Motor neuron (in vitro differentiated cells): ENCODE measurements at regions not wholly inside any gene's neighbourhood (a gene's known extent, or its start where the extent isn't known, plus 50 kb on each side); places are given as distances from the start of the nearest gene placed in this dataset.
"Not testable (repeated sequence)": the region's sequence is repeated elsewhere in the genome, so short reads cannot be mapped to it uniquely, and the experiment has no call there.

ENCODE experiments used
- ATAC-seq, 8 experiments: fragments of 200-7000 bp; cut with Tn5 transposase; replicated peaks in 6 of 8; 2 replicates each; pipeline ENCODE4 v1.8.0; 2021; ENCODE audit warnings: mild to moderate bottlenecking in 8 of 8, moderate library complexity in 8 of 8
- H3K27ac ChIP-seq, 2 donors: fragments of 250-450 bp; sonication (Bioruptor Pico); 2 replicates each; pipeline ENCODE4 v1.9.0; 2021; ENCODE audit warnings: antibody characterized with exemption in 2 of 2, mild to moderate bottlenecking in 2 of 2, moderate library complexity in 1 of 2
- H3K4me1 ChIP-seq, 2 donors: fragments of 250-450 bp; sonication (Bioruptor Pico); replicated peaks in 1 of 2; 2 replicates each; pipeline ENCODE4 v1.6.1; 2021; ENCODE audit warnings: antibody characterized with exemption in 2 of 2, mild to moderate bottlenecking in 2 of 2, moderate library complexity in 1 of 2
- H3K4me3 ChIP-seq, 5 donors: fragments of 250-450 bp; sonication (Bioruptor Pico); 2 replicates each; pipeline ENCODE4 v1.9.0; 2021; ENCODE audit warnings: antibody characterized with exemption in 5 of 5, mild to moderate bottlenecking in 5 of 5, moderate library complexity in 4 of 5
- whole genome bisulfite sequencing, 10 experiments: fragments of 450-650 bp; shearing (Covaris generic); methylation state at CpG; one replicate each; pipeline ENCODE4 v1.0.0; 2022; 5-methylcytosine and 5-hydroxymethylcytosine counted together
- in situ Hi-C, 9 experiments: fragments of 400-800 bp; cut with MboI; loops; one replicate each; pipeline ENCODE4 v1.15.0; 2021; ENCODE audit warnings: low sequenced_read_pairs in 9 of 9, low pct_unique_long_range_greater_than_20kb in 2 of 9; ENCODE audit not compliant: unreplicated experiment in 9 of 9

DNA sequence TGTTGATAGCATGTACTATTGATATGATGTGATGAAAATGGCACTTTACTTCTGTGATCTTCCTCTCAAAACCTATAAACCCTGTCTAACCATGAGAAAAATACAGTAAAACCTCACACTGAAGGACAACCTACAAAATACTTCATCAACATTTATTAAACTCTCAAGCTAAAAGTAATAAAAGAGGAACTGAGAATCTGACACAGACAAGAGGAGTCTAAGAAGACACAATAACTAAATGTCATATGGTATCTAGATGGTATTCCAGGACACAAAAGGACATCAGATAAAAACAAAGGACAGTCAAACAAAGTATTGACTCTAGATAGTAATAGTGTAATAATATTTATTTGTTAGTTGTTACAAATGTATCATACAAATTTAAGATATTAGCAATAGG, 655.3 kb downstream of the SH3BGRL start:
- ATAC-seq, result no peak
- in situ Hi-C loops, result no loop called here
- Histone ChIP-seq H3K4me3 (no peak overlapping the region), H3K4me1 (no peaks in the 10 kb centered on the region), H3K27ac (no peak overlapping the region)

DNA sequence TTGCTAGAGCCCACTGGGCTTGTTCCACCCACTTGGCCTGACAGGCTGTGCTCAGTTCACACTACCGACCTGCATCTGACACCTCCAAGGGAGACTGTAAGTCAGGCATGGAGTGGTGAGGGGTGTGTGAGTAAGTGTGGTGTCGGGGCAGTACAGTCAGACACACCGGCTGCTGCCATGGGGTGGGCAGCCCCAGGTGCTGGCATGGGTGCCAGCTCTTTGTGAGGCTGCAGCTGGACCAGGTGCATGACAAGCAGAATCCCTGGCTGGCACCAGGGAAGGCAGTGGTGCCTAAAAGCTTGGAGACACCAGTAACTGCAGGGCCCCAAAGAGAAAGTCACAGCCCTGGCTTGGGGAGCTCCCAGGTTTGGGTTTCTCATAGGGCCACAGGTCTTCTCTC, 665.0 kb downstream of the SH3BGRL start:
- H3K27ac ChIP-seq, result no peak overlapping the region
- ATAC-seq, result no peak
- H3K4me1 ChIP-seq, result no peaks in the 10 kb centered on the region
- 33% methylated on average over 1 of the region's 3 CpGs; no CpG with 5 or more reads in 9 of the 10 experiments for WGBS, 10 experiments
- in situ Hi-C loops, result no loop called here
- no peak overlapping the region for H3K4me3 ChIP-seq

DNA sequence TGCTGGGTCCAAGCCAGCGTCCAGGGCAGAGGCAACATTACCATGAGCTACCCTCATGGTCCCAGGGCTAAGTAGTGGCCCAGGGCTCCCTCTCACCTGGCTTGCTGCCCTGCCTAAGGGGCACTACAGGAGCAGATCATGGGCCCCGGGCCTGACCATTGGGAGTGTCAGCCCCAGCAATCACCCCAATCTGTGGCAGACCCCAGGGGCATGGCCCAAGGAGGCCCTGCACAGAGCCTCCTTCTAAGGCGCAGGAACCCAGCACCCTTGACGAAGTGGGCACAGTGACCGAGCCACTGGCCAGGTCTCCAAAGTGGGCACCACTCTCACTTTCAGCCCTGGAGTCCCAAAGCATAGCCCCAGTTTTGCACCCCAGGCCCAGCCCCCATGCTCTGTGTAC, 667.1 kb downstream of the SH3BGRL start:
- in situ Hi-C loops, result no loop called here
- Histone ChIP-seq H3K4me1 (no peaks in the 10 kb centered on the region), H3K4me3 (no peak overlapping the region), H3K27ac (no peak overlapping the region)
- ATAC-seq, result no peak
- WGBS, 10 experiments, result no CpG with 5 or more reads among the region's 5 CpGs

DNA sequence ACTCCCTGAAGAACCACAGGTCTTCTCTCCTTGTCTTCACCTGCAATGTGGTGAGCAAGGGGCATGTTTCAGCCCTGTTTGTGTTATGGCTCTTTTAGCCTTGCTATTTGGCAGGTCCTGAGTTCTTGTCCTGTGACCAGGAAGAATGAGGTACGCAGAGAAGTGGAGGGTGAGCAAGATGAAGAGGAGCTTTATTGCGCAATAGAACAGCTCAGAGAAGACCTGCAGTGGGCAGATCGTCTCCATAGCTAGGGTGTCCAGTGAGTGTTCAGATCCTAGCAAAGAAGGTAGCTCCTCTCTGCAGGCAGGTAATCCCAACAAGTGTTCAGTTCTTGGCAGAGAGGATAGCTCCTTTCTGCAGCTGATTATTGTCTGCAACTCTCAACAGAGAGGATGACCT, 672.9 kb downstream of the SH3BGRL start:
- Histone ChIP-seq H3K4me1 (no peaks in the 10 kb centered on the region), H3K27ac (no peak overlapping the region), H3K4me3 (no peak overlapping the region)
- in situ Hi-C loops, result no loop called here
- no peak for ATAC-seq
- 0 to 47% (median 38%) methylated on average over 1 to 3 of the region's 3 CpGs; no CpG with 5 or more reads in 7 of the 10 experiments for WGBS, 10 experiments

DNA sequence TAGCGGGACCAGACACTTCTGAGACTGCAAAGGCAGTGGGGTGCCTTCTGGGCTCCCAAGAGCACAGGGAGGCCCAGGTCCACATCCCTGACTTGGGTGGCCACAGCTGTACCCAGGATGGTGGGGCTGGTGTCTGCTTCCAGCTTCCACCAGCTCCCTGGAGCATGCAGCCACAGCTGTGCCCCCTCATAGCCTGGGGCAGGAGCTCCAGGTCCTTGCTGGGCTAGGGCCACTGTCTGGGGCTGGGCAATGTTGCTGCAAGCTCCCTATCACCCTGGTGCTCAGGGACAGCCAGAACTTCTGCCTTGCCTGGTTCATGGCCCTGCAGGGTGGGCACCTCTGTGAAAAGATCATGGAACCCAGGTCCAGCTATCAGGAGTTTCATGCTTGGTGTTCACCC, 673.9 kb downstream of the SH3BGRL start:
- ATAC-seq, result no peak
- H3K4me1 ChIP-seq, result no peaks in the 10 kb centered on the region
- 60% methylated on average over 1 of the region's 1 CpG; no CpG with 5 or more reads in 9 of the 10 experiments for WGBS, 10 experiments
- H3K27ac ChIP-seq, result no peak overlapping the region
- H3K4me3 ChIP-seq, result no peak overlapping the region
- in situ Hi-C loops, result no loop called here

DNA sequence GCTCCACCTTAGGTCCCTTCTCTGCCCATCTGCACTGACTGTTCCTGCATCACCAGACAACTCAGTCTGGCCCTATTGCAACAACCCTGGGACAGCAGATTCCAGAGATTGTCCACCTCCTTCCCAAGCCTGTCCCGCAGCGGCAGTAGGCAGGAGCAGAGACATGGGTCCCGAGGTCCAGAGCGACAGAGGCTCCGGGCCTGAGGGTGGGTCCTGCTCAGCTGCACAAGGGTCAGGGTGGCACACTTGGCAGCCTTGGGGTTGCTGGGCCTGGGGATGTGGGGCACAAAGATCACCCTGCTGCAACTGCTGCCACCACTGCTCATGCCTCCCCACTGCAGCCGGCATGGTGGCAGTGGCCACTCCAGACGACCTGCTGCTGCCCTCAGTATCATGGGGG, 674.5 kb downstream of the SH3BGRL start:
- 80% methylated on average over 3 of the region's 7 CpGs; no CpG with 5 or more reads in 9 of the 10 experiments for WGBS, 10 experiments

DNA sequence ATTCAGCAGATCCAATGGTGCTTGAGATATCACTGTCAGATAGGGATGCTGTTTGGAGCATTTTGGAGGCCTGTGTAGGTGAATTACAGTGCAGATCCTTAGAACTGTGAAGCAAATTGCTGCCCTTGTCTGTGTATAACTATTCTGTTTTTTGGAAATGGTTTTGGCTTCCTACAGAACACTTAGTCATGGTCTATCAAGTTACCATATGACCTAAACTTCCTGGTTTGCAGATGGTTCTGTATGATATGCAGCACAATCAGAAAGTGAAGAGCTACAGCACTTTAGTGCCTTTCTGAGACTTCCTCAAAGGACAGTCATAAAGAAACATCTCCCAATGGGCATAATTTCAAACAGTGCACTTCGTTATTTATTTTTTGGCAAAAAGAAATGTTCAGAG, 688.6 kb downstream of the SH3BGRL start:
- no peaks in the 10 kb centered on the region for H3K4me1 ChIP-seq
- ATAC-seq, result no peak
- WGBS, 10 experiments, result 0 to 25% (median 0%) methylated on average over 1 of the region's 1 CpG; no CpG with 5 or more reads in 7 of the 10 experiments
- H3K27ac ChIP-seq, result no peak overlapping the region
- no peak overlapping the region for H3K4me3 ChIP-seq
- in situ Hi-C loops, result no loop called here

More for the DNA sequence above, 674.5 kb downstream of the SH3BGRL start:
- ATAC-seq, result no peak
- H3K4me1 ChIP-seq, result no peaks in the 10 kb centered on the region
- no peak overlapping the region for H3K27ac ChIP-seq
- in situ Hi-C loops, result no loop called here
- no peak overlapping the region for H3K4me3 ChIP-seq

DNA sequence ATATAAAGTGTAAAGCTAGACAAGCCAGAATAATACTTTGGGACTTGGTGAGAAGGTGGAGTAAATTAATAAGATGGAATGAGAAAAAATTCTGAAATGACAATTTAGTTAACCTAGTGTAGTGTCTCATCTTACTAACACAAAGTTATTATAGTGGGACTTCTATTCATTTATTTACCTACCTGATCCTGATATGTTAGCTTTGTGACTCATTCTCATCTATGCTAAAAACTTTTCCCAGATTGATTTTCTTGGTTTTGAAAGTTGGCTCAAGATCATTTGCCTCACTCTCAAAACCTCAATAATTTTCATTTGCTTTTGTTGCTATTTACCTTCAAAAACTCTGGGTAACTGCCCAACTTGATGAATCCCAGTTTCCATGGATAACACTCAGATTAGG, 698.6 kb downstream of the SH3BGRL start:
- H3K27ac ChIP-seq, result no peak overlapping the region
- H3K4me3 ChIP-seq, result no peak overlapping the region
- in situ Hi-C loops, result no loop called here
- H3K4me1 ChIP-seq, result no peaks in the 10 kb centered on the region
- ATAC-seq, result no peak

DNA sequence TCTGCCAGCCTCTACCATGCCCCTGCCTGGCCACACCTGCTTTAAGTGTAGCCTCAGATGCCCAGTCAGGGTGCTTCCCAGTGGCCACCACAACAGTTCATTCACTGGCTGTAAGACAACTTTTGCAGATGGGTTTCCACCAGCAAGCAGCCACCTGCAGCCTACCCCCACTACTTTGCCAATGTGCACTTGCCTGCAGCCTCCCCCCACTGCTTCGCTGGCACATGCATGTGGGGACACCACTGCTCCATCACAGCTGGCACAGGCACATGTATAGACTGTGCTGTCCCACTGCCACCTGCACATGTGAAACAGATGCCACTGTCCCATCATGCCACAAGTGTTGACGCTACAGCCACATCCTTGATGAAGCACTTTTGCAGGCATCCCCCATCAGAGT, 723.9 kb downstream of the SH3BGRL start:
- no peak for ATAC-seq
- in situ Hi-C loops, result no loop called here
- no peak overlapping the region for H3K4me3 ChIP-seq
- H3K4me1 ChIP-seq, result no peaks in the 10 kb centered on the region
- 0 to 71% (median 60%) methylated on average over 1 of the region's 2 CpGs; no CpG with 5 or more reads in 7 of the 10 experiments for WGBS, 10 experiments
- H3K27ac ChIP-seq, result no peak overlapping the region

DNA sequence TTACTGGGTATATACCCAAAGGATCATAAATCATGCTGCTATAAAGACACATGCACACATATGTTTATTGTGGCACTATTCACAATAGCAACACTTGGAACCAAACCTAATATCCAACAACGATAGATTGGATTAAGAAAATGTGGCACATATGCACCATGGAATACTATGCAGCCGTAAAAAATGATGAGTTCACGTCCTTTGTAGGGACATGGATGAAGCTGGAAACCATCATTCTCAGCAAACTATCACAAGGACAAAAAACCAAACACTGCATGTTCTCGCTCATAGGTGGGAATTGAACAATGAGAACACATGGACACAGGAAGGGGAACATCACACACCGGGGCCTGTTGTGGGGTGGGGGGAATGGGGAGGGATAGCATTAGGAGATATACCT, 744.0 kb downstream of the SH3BGRL start:
- WGBS, 10 experiments, result no CpG with 5 or more reads among the region's 5 CpGs
- H3K27ac ChIP-seq, H3K4me3 ChIP-seq, ATAC-seq, in situ Hi-C loops, H3K4me1 ChIP-seq: not testable (repeated sequence)

DNA sequence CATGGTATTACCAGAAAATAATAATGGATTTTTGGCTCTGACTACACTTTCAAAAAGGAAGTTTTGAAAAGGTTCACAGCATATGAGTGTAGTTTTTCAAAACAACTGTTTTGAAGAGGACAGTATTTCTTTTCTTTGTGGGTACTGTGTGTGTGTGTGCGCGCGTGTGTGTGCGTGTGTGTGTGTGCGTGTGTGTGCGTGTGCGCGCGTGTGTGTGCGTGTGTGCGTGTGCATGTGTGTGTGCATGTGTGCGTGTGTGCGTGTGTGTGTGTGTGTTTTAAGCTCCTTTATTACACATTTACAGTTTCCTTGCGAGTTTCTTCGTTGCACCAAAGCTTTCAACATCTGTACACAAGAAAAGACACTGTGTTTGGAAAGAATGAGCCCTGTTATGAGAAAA, 755.4 kb downstream of the SH3BGRL start:
- Histone ChIP-seq H3K4me3 (no peak overlapping the region), H3K27ac (no peak overlapping the region), H3K4me1 (peaks cover 0 to 6% of the 10 kb centered on the region in 2 donors)
- in situ Hi-C loops, result no loop called here
- ATAC-seq, result no peak
- 0 to 93% (median 77%) methylated on average over 1 to 14 of the region's 15 CpGs; no CpG with 5 or more reads in 5 of the 10 experiments for WGBS, 10 experiments

DNA sequence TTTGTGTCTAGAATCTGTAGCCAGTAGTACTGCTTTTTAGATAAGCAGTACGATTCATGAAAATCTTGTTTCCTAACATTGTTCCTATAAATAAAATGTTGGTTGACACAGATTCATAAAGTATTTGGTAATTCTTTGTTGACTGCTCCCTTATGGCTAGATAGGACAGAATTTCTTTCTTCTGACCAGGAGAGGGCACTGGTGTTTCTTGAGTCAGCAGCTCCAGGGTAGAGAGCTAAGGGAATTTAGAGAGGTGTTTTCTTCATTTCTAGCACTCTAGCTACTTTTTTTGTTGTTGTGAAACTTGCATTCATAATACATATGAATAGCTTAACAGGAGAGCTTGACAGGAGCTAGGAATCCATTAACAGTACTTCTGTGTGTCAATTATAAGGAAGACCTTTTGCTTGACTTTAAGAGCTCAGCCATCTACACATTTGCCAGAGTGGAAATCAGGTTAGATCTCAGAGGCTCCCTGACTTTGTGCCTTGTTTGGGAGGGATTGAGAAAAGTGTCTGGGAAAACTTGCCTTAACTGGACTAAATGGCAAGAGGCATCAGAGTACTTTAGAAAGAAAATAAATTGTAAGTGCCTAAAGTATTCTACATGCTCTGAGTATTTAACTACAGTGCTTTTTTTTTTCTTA, 756.1 kb downstream of the SH3BGRL start:
- Histone ChIP-seq H3K4me1 (peaks cover 0 to 6% of the 10 kb centered on the region in 2 donors), H3K27ac (no peak overlapping the region), H3K4me3 (no peak overlapping the region)
- whole genome bisulfite sequencing, 10 experiments, result 0 to 40% (median 0%) methylated on average over 1 of the region's 1 CpG; no CpG with 5 or more reads in 5 of the 10 experiments
- peak in 7 of 8 experiments; percentile 42 to 73 (median 54) for ATAC-seq
- in situ Hi-C loops, result no loop called here

DNA sequence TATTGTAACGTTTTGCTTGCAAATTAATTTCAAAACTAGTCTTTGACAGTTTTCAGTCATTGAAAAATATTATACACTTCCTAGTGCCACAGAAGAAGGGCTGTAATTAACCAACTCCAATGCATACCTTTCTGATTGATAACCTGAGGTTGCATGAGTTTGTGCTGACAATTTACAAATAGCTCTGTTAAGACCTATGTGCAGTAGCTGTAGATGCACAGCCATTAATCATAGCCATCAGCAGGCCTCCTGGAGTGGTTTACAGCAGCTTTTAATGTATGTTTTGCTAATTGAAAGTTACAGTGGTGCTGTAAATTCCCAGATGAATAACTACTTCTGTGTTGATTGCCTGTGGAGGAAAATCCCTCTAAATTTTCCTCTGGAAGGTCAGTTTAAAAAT, 758.1 kb downstream of the SH3BGRL start:
- peak in 4 of 8 experiments; percentile 50 to 80 (median 75) for ATAC-seq
- Histone ChIP-seq H3K27ac (no peak overlapping the region), H3K4me1 (peaks cover 0 to 6% of the 10 kb centered on the region in 2 donors), H3K4me3 (no peak overlapping the region)
- in situ Hi-C loops, result no loop called here
- 0 to 56% (median 19%) methylated on average over 1 of the region's 1 CpG; no CpG with 5 or more reads in 6 of the 10 experiments for WGBS, 10 experiments

DNA sequence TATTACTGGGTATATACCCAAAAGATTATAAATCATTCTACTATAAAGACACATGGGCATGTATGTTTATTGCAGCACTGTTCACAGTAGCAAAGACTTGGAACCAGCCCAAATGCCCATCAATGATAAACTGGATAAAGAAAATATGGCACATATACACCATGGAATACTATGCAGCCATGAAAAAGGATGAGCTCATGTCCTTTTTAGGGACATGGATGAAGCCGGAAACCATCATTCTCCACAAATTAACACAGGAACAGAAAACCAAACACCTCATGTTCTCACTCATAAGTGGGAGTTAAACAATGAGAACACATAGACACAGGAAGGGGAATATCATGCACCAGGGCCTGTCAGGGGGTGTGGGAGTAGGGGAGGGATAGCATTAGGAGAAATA, 772.5 kb downstream of the SH3BGRL start:
- H3K4me3 ChIP-seq, H3K27ac ChIP-seq, H3K4me1 ChIP-seq, ATAC-seq, in situ Hi-C loops: not testable (repeated sequence)
- 0 to 62% methylated on average over 1 of the region's 1 CpG; no CpG with 5 or more reads in 8 of the 10 experiments for WGBS, 10 experiments
